ENCODE measurements at regions not wholly inside any gene's neighbourhood (a gene's known extent, or its start where the extent isn't known, plus 50 kb on each side); places are given as distances from the start of the nearest gene placed in this dataset.
"Not testable (repeated sequence)": the region's sequence is repeated elsewhere in the genome, so short reads cannot be mapped to it uniquely, and the experiment has no call there.

DNA sequence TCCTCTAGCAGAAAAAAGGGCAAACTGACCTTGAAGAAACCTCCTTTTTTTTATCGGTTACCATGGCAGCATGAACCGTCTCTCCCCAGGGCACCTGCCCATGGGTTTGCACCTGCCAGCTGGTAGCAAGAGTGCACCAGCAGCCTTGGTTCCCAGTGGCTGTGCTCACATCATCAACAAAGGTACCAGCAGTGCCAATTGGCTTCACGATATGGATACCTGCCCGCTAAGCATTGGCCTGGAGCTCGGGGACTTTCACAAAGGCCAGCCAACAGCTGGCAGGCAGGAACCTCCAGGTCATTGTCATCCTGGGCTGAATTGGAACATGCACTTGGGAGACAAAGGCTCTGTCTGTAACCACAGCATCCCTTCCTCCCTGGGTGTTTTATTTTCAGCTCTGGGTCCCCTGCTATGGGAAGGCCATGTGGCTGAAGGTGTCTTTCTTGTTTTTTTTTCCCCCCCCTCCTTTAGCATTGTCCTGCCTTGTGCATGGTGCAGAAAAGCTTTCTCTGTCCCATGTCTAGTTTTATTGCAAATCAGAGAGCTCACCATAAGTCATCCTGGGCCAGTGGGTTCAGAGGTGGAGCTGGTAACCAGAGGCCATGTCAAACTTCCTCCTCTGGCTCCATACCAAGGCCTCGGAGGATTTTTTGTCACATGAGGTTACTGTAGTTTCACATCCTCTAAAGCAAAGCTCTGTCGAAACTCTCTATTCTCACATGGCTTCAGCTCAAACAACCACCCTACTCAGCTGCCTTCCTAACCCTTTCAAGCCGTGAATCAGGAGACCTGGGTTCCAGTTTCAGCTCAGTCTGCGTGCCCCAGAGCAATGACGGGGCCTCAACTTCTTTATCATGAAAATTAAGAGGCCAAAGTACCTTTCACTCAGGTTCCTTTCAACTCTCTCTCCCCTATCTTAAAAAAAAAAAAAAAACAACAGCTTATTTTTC lies 145.5 kb upstream of the MAP3K1 start:
- DNase-seq (peak; percentile 22 to 50), ATAC-seq (peak; percentile 46)
- intact Hi-C loops (cut with DNase I, micrococcal nuclease) = no loop called here

DNA sequence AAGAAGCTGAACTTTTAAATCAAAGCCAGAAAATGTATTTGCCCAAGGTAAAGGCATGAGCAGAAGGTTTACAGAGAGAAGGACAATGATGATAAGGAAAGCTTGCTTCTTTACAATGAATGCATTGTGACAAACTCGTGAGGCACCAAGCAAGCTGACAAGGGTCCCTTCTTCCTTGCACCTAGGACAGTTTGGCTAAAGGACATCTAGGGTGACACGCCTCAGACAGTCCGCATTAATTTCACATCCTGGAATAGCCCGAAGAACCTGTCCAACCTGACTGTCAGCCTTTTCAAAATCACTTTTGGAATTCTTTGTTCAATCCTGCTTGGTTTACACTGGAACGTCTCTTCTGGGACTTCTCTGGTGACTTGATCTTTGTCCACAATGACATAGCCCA lies 146.4 kb upstream of the MAP3K1 start:
- no peak for ATAC-seq
- intact Hi-C loops (cut with DNase I, micrococcal nuclease) = no loop called here
- no peak for DNase-seq

DNA sequence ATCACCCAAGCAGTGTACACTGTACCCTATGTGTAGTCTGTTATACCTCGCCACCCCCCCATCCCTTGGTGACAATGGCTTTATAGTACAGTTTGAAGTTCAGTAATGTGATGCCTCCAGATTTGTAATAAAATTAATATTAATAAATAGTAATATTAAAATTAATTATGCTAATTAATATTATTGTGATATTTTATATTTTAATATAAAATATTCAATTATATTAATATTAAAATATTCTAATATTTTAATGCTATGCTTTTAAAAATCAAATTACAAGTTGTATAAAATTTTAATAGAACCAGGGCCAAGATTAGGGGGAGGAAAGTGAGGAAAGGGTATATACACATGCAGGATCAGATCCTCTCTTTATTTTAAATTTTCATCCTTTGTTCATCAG lies 147.7 kb upstream of the MAP3K1 start:
- ATAC-seq (no peak), DNase-seq (no peak)
- intact Hi-C loops (cut with DNase I, micrococcal nuclease) = no loop called here

DNA sequence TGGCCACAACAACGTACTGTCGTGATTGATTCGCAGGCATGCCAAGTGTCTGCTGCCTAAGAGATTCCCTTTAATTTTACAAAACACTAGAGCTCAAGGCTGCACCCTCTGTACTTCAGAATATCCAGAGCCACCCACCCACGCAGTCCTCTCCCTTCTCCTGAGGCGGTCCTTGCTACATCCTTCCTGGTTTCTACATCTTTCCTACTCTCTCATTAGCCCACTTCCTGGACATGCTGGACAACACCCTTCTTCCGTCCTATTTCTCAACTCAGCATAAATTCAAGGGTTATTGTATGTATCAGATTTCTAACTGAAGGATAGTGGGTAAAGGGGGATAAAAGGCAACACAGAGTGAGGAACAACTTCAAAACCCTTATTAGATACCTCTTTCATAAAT lies 148.4 kb upstream of the MAP3K1 start:
- DNase-seq = no peak
- intact Hi-C loops (cut with DNase I, micrococcal nuclease) = no loop called here
- ATAC-seq = no peak

DNA sequence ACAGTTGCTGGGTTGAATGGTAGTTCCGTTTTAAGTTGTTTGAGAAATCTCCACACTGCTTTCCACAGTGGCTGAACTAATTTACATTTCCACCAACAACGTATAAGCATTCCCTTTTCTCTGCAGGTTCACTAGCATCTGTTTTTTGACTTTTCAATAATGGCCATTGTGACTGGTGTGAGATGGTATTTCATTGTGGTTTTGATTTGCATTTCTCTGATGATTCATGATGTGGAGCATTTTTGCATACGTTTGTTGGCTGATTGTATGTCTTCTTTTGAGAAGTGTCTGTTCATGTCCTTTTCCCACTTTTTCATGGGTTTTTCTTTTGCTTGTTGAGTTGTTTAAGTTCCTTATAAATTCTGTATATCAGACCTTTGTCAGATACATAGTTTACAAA lies 150.2 kb upstream of the MAP3K1 start:
- DNase-seq; ATAC-seq; intact Hi-C loops (cut with DNase I, micrococcal nuclease): not testable (repeated sequence)

DNA sequence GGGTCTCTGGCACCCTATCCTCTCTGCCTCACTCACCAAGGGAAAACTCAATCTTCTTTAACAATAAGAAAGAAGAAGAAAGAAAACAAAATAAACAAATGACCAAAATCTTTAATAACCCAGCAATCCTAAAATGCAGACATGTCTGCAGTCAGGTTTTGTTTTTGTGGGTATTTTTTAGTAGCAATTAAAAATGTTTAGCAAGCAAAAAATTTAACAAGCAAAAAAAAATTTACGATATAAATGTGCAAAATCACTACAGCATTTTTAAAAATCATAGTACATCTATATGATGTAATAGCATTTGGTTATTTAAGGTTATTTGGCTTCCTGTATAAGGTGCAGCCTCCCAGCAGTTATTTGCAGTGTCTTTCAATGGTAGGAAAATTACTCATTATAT lies 151.3 kb upstream of the MAP3K1 start:
- DNase-seq = no peak
- intact Hi-C loops (cut with DNase I, micrococcal nuclease) = no loop called here
- no peak for ATAC-seq

DNA sequence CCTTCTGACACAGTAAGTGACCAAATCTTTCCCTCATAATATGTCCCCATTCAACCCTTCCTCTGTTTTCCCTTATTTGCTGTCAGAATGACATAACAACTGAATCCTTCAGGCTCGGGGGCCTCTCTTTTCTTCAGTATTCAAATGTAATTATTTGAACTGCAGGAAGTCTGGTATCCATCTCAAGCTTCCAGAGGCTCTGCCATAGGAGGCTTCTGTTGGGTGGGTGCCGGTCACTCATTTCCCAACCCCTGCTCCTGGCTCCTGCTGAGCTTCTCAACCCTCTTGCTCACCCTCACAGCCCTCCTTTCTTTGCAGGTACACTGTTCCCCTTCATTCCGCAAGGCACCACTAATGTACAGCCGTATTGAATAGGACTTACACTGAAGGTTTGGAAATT lies 151.8 kb upstream of the MAP3K1 start:
- intact Hi-C loops (cut with DNase I, micrococcal nuclease) = no loop called here
- ATAC-seq = no peak
- no peak for DNase-seq

DNA sequence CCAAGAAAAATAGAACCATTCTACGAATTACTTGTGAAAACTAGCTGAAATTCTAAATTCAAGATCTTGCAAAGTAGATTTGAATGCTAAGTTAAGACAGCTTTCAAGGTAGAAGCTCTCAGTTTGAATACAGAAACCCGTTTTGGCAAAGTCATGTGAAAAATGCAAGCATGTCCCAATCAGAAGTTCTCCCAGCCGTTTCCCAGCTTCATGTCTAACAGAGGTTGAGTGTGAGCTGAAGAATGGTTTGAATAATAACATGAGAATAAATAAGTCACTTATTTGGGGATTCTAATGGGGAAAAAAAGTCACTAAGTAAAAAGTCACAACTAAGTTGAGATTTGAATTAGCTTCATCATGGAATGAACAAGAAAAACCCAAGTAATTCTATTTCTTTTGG lies 152.5 kb upstream of the MAP3K1 start:
- no peak for DNase-seq
- intact Hi-C loops (cut with DNase I, micrococcal nuclease) = no loop called here
- no peak for ATAC-seq

DNA sequence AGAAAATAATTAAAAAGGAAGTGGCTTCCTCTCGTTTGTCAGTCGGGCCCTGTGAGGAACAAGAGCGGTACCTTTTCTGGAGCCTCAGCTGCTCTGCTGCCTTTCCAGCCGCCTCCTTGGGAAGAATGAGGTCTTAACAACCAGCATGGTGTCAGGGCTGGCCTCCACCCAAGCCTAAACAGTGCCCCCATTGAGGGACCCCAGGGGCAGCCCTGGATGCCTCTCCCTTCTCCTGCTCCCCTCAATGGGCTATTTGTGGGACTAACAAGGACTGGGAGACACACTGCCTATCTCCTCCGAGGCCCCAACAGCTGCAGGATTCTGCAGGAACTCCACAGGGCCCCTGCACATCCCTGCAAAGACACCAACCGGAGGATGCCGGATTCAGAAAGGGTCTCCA lies 155.4 kb upstream of the MAP3K1 start:
- intact Hi-C loops (cut with DNase I, micrococcal nuclease) = no loop called here
- no peak for ATAC-seq
- no peak for DNase-seq

DNA sequence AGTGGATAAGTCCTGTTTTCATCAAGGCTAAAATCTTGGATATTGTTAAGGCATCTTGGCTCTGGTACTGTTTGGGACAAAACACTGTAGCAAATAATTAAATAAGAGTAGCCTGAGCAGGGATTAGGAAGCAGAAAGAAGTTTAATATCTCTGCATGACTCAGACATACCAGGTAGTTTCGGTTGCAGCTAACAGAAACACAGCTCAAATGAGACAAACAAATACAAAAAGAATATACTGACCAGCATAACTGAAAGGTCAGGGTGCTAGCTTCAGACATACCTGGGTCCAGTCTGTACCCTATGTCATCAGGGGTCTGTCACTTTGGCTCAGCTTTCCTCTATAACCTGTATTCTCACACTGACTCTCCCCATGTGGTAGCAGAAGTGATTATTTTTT lies 156.4 kb upstream of the MAP3K1 start:
- ATAC-seq = no peak
- intact Hi-C loops (cut with DNase I, micrococcal nuclease) = no loop called here
- DNase-seq = no peak

DNA sequence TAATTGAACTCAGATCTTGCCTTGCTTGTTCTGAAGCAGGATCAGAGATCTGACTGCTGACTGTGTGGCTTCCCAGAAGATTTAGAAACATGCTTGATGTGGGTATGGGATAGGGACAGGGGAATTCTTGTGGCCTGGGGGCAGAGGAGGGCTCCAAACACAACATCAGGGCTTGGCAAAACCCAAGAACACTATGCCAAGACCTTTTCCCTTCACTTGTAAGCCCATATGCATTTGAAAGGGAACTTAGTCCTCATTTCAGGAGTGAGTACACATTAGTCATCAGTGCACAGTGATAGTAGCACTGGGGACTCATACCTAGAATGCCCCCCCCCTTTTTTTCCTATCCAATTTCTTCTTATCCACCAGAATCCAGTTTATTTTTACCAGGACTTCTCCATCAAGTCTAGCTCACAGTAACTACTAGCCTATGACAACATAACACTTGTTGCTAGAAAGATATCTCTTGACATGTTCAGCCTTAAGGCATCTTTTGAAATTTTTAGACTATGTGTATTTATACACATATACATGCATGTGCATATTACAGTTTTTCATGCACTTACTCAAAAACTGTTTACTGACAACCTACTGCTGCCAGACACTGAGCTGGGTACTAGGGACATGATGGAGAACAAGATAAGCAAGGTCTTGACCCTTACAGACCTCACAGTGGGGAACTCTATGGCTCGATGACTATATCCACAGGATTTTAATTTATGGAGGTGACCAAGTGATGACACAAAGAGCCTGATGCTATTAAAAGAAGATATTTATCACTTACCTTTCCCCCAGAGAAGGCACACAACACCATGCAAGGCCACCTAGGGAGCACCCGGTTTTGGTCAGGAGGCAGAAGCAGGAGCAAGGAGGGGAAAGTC lies 158.3 kb upstream of the MAP3K1 start:
- intact Hi-C loops (cut with DNase I, micrococcal nuclease) = no loop called here
- DNase-seq (no peak), ATAC-seq (no peak)

DNA sequence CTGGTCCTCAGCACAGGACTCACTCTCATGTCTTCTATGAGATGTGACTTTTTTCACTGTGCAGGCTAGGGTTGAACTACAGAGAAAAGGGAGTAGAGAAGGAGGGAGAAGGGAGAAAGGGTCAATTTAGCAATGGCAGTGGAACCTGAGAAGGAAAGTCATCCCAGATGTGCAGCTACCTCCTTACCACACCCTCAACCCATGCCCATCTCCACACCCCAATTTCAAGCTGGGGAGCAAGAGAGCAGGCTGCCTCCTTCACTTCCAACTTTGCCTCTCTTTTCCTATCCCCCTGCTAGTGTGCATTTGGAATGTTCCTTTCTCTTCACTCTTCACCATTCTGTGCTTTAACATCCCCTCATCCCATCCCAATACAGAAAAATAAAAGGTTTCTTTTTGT lies 163.5 kb upstream of the MAP3K1 start:
- intact Hi-C loops (cut with DNase I, micrococcal nuclease) = no loop called here
- no peak for ATAC-seq
- no peak for DNase-seq

DNA sequence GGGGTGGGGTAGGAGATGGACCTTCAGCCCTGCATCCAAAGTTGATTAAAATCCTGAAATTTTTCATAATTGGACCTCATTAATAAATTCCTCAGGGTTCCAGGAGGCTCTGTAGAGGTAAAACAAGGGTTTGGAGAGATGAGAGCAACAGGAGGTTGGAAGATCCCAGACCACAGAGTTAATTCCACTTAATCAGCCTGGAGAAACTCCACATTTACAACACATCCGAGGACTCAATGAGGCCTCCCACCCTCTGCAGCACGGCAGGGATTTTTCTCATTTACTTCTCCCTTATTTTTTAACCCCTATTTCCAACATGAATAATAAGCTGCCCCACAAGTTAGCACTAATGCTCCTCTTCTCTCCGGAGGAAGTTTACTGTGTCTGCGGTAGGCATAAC lies 165.0 kb upstream of the MAP3K1 start:
- ATAC-seq = no peak
- no peak for DNase-seq
- intact Hi-C loops (cut with DNase I, micrococcal nuclease) = no loop called here

DNA sequence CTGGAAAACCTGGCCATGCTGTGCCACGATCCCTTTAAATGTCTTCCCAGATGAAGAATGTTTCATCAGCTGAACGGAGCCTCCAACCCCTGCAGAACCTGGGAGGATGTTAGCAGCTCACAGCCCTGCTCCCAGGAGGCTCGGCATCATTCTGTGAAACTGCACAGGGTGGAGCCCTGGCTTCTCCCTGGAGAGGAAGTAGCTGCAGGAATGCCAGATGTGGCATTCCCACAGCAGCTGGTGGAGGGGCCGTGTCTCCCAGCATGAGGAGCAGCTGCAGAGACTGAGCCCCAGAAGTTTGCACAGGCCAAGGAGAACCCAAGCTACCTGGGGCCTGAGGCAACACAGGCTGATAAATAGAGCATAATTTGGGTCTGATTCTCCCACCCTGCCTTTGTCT lies 165.8 kb upstream of the MAP3K1 start:
- DNase-seq = no peak
- intact Hi-C loops (cut with DNase I, micrococcal nuclease) = no loop called here
- ATAC-seq = no peak

DNA sequence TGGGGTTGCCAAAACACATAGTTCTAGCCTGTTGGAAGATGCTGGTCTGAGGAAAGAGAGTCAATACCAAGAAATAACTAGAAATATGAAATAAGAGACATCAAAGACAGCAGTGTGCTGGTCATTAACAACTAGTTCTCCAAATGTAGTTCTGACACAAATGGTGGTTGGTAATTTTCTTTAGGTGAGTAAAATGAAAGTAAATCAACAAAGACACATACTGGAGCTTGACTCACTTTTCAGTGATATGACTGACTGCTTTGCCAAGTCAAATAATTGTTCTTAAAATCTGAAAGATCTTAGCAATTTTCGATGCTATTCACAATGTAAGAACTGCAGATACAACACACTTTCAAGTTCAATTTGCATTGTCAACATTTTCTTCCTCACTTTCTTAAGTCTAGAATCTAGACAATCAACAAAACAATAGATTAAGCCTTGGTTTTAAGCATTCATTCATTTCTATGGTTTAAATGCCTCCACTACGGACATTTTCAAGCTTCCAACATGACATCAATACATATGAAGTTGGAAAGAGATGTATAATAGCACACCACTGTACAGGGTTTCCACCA lies 166.8 kb upstream of the MAP3K1 start:
- intact Hi-C loops (cut with DNase I, micrococcal nuclease) = no loop called here
- DNase-seq (no peak), ATAC-seq (no peak)

DNA sequence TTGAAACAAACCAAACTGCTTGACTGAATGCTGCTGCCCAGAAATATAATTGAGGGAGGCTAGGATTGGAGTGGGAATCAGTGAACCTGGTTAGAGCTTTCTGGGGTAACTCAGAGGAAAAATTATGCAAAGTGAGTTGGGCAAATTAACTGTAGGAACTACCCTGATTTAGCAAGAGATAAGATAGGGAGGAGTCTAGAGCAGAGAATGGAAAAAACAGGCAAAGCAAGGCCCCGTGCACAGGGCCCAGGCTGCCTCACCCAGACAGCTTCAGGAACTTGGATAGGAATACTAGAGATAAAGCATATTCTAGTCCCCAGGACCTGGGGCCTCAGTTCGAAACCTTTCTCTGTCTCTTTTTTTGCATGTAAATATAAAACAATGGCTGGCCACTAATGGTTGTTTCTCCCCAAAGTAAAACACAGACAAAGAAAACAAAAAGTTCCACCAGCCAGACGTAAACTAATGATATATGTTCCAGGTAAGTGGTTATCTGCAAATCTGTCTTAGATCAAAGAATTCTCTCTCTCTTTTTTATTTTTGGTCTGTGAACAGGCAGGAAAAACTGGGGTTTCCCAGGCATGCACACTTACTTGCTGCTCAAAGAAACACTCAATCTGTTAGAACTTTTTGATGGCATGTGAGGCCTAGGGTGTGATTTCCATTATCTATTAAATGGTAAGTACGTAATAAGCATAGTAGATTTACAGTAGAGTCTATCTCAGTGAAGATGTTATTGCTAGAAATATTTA lies 168.1 kb upstream of the MAP3K1 start:
- ATAC-seq (no peak), DNase-seq (no peak)
- intact Hi-C loops (cut with DNase I, micrococcal nuclease) = no loop called here

DNA sequence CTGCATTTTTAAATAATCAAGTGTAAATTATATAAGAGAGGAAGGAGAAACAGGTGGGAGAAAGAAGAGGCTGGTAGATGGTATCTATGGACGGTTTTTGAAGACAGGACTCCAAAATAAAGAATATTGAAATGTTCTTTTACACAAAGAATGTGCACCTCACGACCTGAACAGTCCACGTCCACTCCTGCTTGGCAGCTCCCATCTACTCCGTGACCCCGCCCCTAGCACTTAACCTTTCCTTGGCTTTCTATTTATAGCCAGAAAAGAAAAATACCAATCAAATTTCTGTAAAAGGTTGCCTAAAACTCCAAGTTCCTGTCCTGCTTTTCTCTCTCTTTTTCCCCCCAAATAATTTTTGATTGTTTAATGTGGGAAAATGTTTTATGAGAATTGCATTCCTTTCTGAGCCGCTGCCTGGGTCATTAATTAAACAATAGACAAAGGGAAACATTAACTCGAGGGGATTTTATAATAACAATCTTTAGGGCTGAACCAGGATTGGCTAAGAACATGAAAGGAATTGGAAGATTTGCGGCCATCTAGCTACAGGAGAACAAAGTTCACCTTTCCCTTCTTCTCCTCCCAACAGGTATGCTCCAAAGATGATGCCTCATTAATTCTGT lies 173.6 kb upstream of the MAP3K1 start:
- ATAC-seq (no peak), DNase-seq (no peak)
- intact Hi-C loops (cut with DNase I, micrococcal nuclease) = no loop called here

DNA sequence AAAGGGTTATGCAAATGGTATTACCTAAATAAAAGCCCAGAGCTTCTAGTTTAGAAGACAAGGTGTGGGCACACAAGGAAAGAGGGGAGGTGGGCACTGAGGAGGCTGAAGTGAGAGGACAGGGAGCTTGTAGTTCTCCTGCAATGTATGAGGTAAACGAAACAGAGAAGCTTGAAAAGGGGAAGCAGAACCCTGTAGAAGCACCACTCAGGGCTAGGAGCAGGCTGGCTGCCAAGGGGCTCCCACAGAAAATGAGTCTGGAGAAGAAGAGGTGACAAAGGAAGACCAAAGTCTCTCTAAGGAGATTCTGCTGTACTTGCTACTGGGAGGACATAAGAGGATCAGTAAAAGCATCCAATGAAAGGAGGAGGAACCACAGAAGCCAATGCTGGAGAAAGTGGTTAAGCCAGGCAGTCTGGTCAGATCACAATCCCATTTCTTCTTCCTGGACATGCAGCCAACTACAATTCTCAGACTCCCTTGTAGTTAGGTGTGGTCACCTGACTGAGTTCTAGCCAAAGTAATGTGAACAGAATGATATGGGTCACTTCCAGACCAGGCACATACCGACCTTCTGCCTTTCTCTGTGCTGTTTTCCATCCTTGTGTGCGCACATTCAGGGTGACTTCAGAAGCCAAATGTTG lies 174.5 kb upstream of the MAP3K1 start:
- ATAC-seq = peak; percentile 78
- DNase-seq = peak; percentile 32 to 44

More for the DNA sequence above, 174.5 kb upstream of the MAP3K1 start:
- intact Hi-C loops (cut with DNase I, micrococcal nuclease) = no loop called here
